Gastroesophageal sphincter (tissue), 4 donors: ENCODE measurements at regions not wholly inside any gene's neighbourhood (a gene's known extent, or its start where the extent isn't known, plus 50 kb on each side); places are given as distances from the start of the nearest gene placed in this dataset.
"Not testable (repeated sequence)": the region's sequence is repeated elsewhere in the genome, so short reads cannot be mapped to it uniquely, and the experiment has no call there.

Source experiments
- ATAC-seq: fragments of 150-250 bp; one replicate; pipeline ENCODE4 v1.9.1; 2016; ENCODE audit warnings: mild to moderate bottlenecking, moderate library complexity
- H3K27ac ChIP-seq, 4 donors: fragments of 200-600 bp; sonication (generic) in 3 of 4; 1 replicate in 3 of 4; 2 replicates in 1 of 4; pipeline ENCODE4 v1.5.1; 2016 to 2019
- H3K27me3 ChIP-seq: fragments of 200-600 bp; sonication (generic); one replicate; pipeline ENCODE4 v1.5.1; 2019
- H3K36me3 ChIP-seq, 2 donors: fragments of 200-600 bp; sonication (generic); one replicate each; pipeline ENCODE4 v1.5.1; 2019; ENCODE audit warnings: control low read depth in 1 of 2
- H3K4me1 ChIP-seq, 3 donors: fragments of 200-600 bp; sonication (generic); 1 replicate in 2 of 3; 2 replicates in 1 of 3; pipeline ENCODE4 v1.5.1; 2016 to 2019; ENCODE audit warnings: control low read depth in 2 of 3
- H3K4me3 ChIP-seq, 2 donors: fragments of 200-600 bp; sonication (generic); one replicate each; pipeline ENCODE4 v1.5.1; 2019; ENCODE audit warnings: mild to moderate bottlenecking in 1 of 2, moderate library complexity in 1 of 2
- H3K9me3 ChIP-seq, 3 donors: fragments of 200-600 bp; sonication (generic); one replicate each; pipeline ENCODE4 v1.5.1; 2017 to 2019; ENCODE audit warnings: control low read depth in 2 of 3
- CTCF ChIP-seq, 4 experiments: fragments of 200-600 bp in 2 of 4; fragments of 450-650 bp in 2 of 4; sonication (generic) in 1 of 4; IDR thresholded peaks; one replicate each; pipeline ENCODE4 v1.5.1; 2017 to 2019; ENCODE audit warnings: antibody characterized with exemption in 4 of 4, mild to moderate bottlenecking in 2 of 4, moderate library complexity in 2 of 4
- EP300 ChIP-seq: sonication (generic); formaldehyde crosslinking; IDR thresholded peaks from one replicate; pipeline ENCODE4 v1.6.1; 2017; ENCODE audit warnings: antibody characterized with exemption, mild to moderate bottlenecking
- POLR2A ChIP-seq, 2 donors: fragments of 450-650 bp; IDR thresholded peaks; one replicate each; pipeline ENCODE4 v1.6.1; 2017; ENCODE audit warnings: antibody characterized with exemption in 2 of 2, mild to moderate bottlenecking in 2 of 2, moderate library complexity in 1 of 2
- POLR2AphosphoS5 ChIP-seq: sonication (generic); formaldehyde crosslinking; IDR thresholded peaks from one replicate; pipeline ENCODE4 v1.6.1; 2017; ENCODE audit warnings: antibody characterized with exemption
- WGBS, 2 donors: methylation state at CpG; one replicate each; pipeline ENCODE4 v1.1.5; 2018; ENCODE audit warnings: low coverage in 1 of 2; 5-methylcytosine and 5-hydroxymethylcytosine counted together

DNA sequence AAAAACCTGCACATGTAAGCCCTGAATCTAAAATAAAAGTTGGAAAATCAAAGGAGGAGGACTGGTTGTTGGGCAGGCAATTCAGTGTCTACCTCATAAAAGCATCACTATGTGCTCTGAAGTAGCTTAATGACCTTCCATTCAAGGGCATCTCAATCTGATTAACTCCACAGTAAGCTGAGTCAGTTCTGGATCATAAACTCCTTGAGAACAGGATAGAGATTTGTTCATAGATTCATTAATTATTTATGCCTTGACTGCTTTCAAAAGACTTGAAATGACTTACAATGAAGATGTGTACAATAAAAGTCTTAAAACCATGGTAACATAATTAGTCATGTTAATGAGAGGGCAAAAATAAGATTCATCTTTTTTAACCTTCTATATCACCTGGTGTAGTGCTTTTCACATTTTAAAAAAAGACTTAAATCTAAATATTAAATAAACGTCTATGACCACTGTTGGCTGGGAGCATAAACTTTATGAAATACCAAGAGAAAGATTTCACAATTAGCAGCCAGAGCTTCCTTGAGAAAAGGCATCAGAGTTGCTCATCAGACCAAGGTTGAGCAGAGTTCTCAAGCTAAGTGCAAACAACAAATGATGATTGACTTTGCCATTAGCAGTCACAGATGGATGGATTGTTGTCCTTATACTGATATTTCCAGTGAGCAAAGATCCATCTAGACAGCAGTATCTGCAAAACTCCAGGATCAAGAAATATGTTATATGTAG is 237.3 kb upstream of the THUMPD2 start:
- TF ChIP-seq POLR2AphosphoS5: no peak
- TF ChIP-seq CTCF (IDR thresholded peaks at IDR 0.05): no peak
- TF ChIP-seq POLR2A (IDR thresholded peaks at IDR 0.05): no peak
- no peak for TF ChIP-seq EP300
- Histone ChIP-seq H3K4me3 (no peak overlapping the region), H3K27ac (no peak overlapping the region), H3K36me3 (no peaks in the 10 kb centered on the region), H3K9me3 (peaks cover 0 to 12% (median 0%) of the 10 kb centered on the region in 3 donors), H3K27me3 (no peaks in the 10 kb centered on the region), H3K4me1 (no peaks in the 10 kb centered on the region)
- no peak for ATAC-seq
- WGBS, 2 donors: 23 to 45% methylated on average over 1 of the region's 1 CpG

DNA sequence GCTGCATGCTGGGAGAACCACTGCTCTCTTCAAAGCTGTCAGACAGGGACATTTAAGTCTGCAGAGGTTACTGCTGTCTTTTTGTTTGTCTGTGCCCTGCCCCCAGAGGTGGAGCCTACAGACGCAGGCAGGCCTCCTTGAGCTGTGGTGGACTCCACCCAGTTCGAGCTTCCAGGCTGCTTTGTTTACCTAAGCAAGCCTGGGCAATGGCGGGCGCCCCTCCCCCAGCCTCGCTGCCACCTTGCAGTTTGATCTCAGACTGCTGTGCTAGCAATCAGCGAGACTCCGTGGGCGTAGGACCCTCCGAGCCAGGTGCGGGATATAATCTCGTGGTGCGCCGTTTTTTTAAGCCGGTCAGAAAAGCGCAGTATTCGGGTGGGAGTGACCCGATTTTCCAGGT is 234.9 kb upstream of the THUMPD2 start:
- H3K36me3 ChIP-seq, ATAC-seq, H3K4me1 ChIP-seq, H3K4me3 ChIP-seq, H3K27me3 ChIP-seq, H3K27ac ChIP-seq, H3K9me3 ChIP-seq: not testable (repeated sequence)
- WGBS, 2 donors: no CpG with 5 or more reads among the region's 17 CpGs

GRCh38 chr2:40004336-40004735 is 225.3 kb upstream of the THUMPD2 start:
- Histone ChIP-seq H3K27me3 (no peaks in the 10 kb centered on the region), H3K4me3 (no peak overlapping the region), H3K9me3 (no peaks in the 10 kb centered on the region), H3K36me3 (no peaks in the 10 kb centered on the region), H3K4me1 (no peaks in the 10 kb centered on the region), H3K27ac (no peak overlapping the region)
- WGBS, 2 donors: 33 to 43% methylated on average over 1 of the region's 1 CpG
- TF ChIP-seq CTCF (IDR thresholded peaks at IDR 0.05) (no peak), EP300 (no peak), POLR2A (IDR thresholded peaks at IDR 0.05) (no peak), POLR2AphosphoS5 (no peak)
- no peak for ATAC-seq

GRCh38 chr2:40002339-40002738 is 223.3 kb upstream of the THUMPD2 start:
- H3K27me3 ChIP-seq: no peaks in the 10 kb centered on the region
- H3K4me3 ChIP-seq: no peak overlapping the region
- no peak for ATAC-seq
- H3K27ac ChIP-seq: no peak overlapping the region
- H3K9me3 ChIP-seq: no peaks in the 10 kb centered on the region
- no peaks in the 10 kb centered on the region for H3K36me3 ChIP-seq
- TF ChIP-seq EP300 (no peak), POLR2AphosphoS5 (no peak), CTCF (IDR thresholded peaks at IDR 0.05) (no peak), POLR2A (IDR thresholded peaks at IDR 0.05) (no peak)
- WGBS, 2 donors: 88 to 89% methylated on average over 3 of the region's 3 CpGs
- no peaks in the 10 kb centered on the region for H3K4me1 ChIP-seq

DNA sequence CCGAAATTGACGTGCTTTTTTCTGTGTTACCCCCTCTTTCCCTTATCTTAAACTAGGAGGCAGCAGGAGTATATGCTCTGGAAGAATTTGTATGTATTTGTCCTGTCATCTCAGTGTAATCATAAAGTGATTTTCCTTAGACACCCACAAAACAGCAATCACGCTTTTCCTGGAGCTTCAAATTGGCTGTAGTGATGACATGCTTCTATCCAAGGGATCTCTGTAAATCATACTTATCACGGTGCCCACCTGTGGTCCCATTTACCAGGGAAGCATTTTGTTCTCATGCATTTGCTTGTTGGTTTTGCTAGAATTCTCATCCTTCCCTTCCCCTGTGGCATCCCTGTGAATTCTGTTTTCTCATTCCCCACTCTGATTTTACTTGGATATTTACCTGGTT is 220.8 kb upstream of the THUMPD2 start:
- no peak for TF ChIP-seq POLR2A (IDR thresholded peaks at IDR 0.05)
- TF ChIP-seq POLR2AphosphoS5: no peak
- no peak for TF ChIP-seq EP300
- no peak for TF ChIP-seq CTCF (IDR thresholded peaks at IDR 0.05)
- Histone ChIP-seq H3K27me3 (no peaks in the 10 kb centered on the region), H3K4me3 (no peak overlapping the region), H3K27ac (no peak overlapping the region), H3K36me3 (no peaks in the 10 kb centered on the region), H3K9me3 (no peaks in the 10 kb centered on the region), H3K4me1 (no peaks in the 10 kb centered on the region)
- ATAC-seq: no peak
- WGBS, 2 donors: 93 to 96% methylated on average over 3 to 4 of the region's 4 CpGs
